GM11168 (cell line): ENCODE measurements at regions not wholly inside any gene's neighbourhood (a gene's known extent, or its start where the extent isn't known, plus 50 kb on each side); places are given as distances from the start of the nearest gene placed in this dataset.

Experiments
- in situ Hi-C: fragments of 300-500 bp; cut with MboI; formaldehyde crosslinking; loops from one replicate; pipeline ENCODE4 v1.12.0; 2022; ENCODE audit warnings: low sequenced_read_pairs; ENCODE audit not compliant: unreplicated experiment

GRCh38 chr2:21251216-21251980, 127.6 kb downstream of the TDRD15 start:
- in situ Hi-C loops: no loop called here

- in situ Hi-C loops: no loop called here
Observed at GRCh38 chr2:21253311-21254027, 129.7 kb downstream of the TDRD15 start.

- in situ Hi-C loops: no loop called here
Observed at GRCh38 chr2:21254170-21254965, 130.6 kb downstream of the TDRD15 start.

- in situ Hi-C loops: no loop called here
Observed at GRCh38 chr2:21256006-21256405, 132.2 kb downstream of the TDRD15 start.

GRCh38 chr2:21257621-21258020, 133.9 kb downstream of the TDRD15 start:
- in situ Hi-C loops: no loop called here

- in situ Hi-C loops: no loop called here
Observed at GRCh38 chr2:21258082-21258481, 134.3 kb downstream of the TDRD15 start.

GRCh38 chr2:21260311-21260710, 136.5 kb downstream of the TDRD15 start:
- in situ Hi-C loops: no loop called here

GRCh38 chr2:21261591-21261990, 137.8 kb downstream of the TDRD15 start:
- in situ Hi-C loops: no loop called here

- in situ Hi-C loops: no loop called here
Observed at GRCh38 chr2:21262426-21262940, 138.7 kb downstream of the TDRD15 start.

GRCh38 chr2:21263622-21264021, 139.9 kb downstream of the TDRD15 start:
- in situ Hi-C loops: no loop called here

GRCh38 chr2:21265752-21266151, 142.0 kb downstream of the TDRD15 start:
- in situ Hi-C loops: no loop called here

GRCh38 chr2:21267232-21267835, 143.6 kb downstream of the TDRD15 start:
- in situ Hi-C loops: no loop called here

- in situ Hi-C loops: no loop called here
Observed at GRCh38 chr2:21268197-21268877, 144.6 kb downstream of the TDRD15 start.

GRCh38 chr2:21268878-21269224, 145.1 kb downstream of the TDRD15 start:
- in situ Hi-C loops: no loop called here

GRCh38 chr2:21269382-21269781, 145.6 kb downstream of the TDRD15 start:
- in situ Hi-C loops: no loop called here

GRCh38 chr2:21270083-21270491, 146.3 kb downstream of the TDRD15 start:
- in situ Hi-C loops: no loop called here

- in situ Hi-C loops: no loop called here
Observed at GRCh38 chr2:21270708-21271122, 146.9 kb downstream of the TDRD15 start.

GRCh38 chr2:21276163-21276562, 152.4 kb downstream of the TDRD15 start:
- in situ Hi-C loops: no loop called here

GRCh38 chr2:21277068-21278056, 153.6 kb downstream of the TDRD15 start:
- in situ Hi-C loops: no loop called here
